HG03039 (cell line): ENCODE measurements at regions not wholly inside any gene's neighbourhood (a gene's known extent, or its start where the extent isn't known, plus 50 kb on each side); places are given as distances from the start of the nearest gene placed in this dataset.

Experiments
- ATAC-seq: cut with Tn5 transposase; IDR thresholded peaks from one replicate; pipeline ENCODE4 v1.9.1; 2021; ENCODE audit warnings: mild to moderate bottlenecking, moderate library complexity; ENCODE audit not compliant: unreplicated experiment

- ATAC-seq: no peak
Observed at GRCh38 chr11:29315275-29315674, 701.6 kb downstream of the KCNA4 start.

GRCh38 chr11:29314211-29314610 is 702.6 kb downstream of the KCNA4 start:
- ATAC-seq: no peak

- ATAC-seq: no peak
Observed at GRCh38 chr11:29312812-29313211, 704.0 kb downstream of the KCNA4 start.

- no peak for ATAC-seq
Observed at GRCh38 chr11:29310725-29311342, 706.0 kb downstream of the KCNA4 start.

GRCh38 chr11:29309992-29310391 is 706.8 kb downstream of the KCNA4 start:
- no peak for ATAC-seq

- ATAC-seq: no peak
Observed at GRCh38 chr11:29306527-29306926, 710.3 kb downstream of the KCNA4 start.

- ATAC-seq: no peak
Observed at GRCh38 chr11:29305456-29306232, 711.2 kb downstream of the KCNA4 start.

GRCh38 chr11:29300420-29300819 is 716.4 kb downstream of the KCNA4 start:
- no peak for ATAC-seq

- ATAC-seq: no peak
Observed at GRCh38 chr11:29296680-29297079, 720.1 kb downstream of the KCNA4 start.

GRCh38 chr11:29293825-29294224 is 723.0 kb downstream of the KCNA4 start:
- peak; percentile 77 for ATAC-seq

- ATAC-seq: no peak
Observed at GRCh38 chr11:29282088-29282487, 734.7 kb downstream of the KCNA4 start.

GRCh38 chr11:29281271-29281777 is 735.5 kb downstream of the KCNA4 start:
- no peak for ATAC-seq

GRCh38 chr11:29280452-29280851 is 736.4 kb downstream of the KCNA4 start:
- ATAC-seq: no peak

- ATAC-seq: no peak
Observed at GRCh38 chr11:29279716-29280115, 737.1 kb downstream of the KCNA4 start.

- ATAC-seq: no peak
Observed at GRCh38 chr11:29272019-29272654, 744.7 kb downstream of the KCNA4 start.

GRCh38 chr11:29271616-29272015 is 745.2 kb downstream of the KCNA4 start:
- no peak for ATAC-seq

- ATAC-seq: no peak
Observed at GRCh38 chr11:29268733-29269132, 748.1 kb downstream of the KCNA4 start.

GRCh38 chr11:29265792-29266191 is 751.0 kb downstream of the KCNA4 start:
- no peak for ATAC-seq

- ATAC-seq: no peak
Observed at GRCh38 chr11:29265381-29265780, 751.4 kb downstream of the KCNA4 start.

- ATAC-seq: no peak
Observed at GRCh38 chr11:29263971-29264682, 752.7 kb downstream of the KCNA4 start.

- ATAC-seq: no peak
Observed at GRCh38 chr11:29261831-29262230, 755.0 kb downstream of the KCNA4 start.
